ENCODE measurements at regions not wholly inside any gene's neighbourhood (a gene's known extent, or its start where the extent isn't known, plus 50 kb on each side); places are given as distances from the start of the nearest gene placed in this dataset.

GRCh38 chr20:51144476-51144875, 121.6 kb upstream of the KCNG1 start:
- no peaks in the 10 kb centered on the region for H3K4me1 ChIP-seq
- peaks cover 0 to 10% (median 0%) of the 10 kb centered on the region in 3 donors for H3K9me3 ChIP-seq
- no peak overlapping the region for H3K27ac ChIP-seq
- intact Hi-C loops (cut with DNase I; ENCODE audit: low total_unique reads), result no loop called here
- no peak overlapping the region for H3K4me3 ChIP-seq
- no peak for TF ChIP-seq CTCF (IDR thresholded peaks at IDR 0.05)
- no peaks in the 10 kb centered on the region for H3K36me3 ChIP-seq
- peaks cover 0 to 5% of the 10 kb centered on the region in 2 donors for H3K27me3 ChIP-seq
- DNase-seq, result no peak

- peaks cover 0 to 7% of the 10 kb centered on the region in 2 donors for H3K27me3 ChIP-seq
- no peaks in the 10 kb centered on the region for H3K36me3 ChIP-seq
- H3K4me3 ChIP-seq, result no peak overlapping the region
- no peaks in the 10 kb centered on the region for H3K4me1 ChIP-seq
- no peak for DNase-seq
- intact Hi-C loops (cut with DNase I; ENCODE audit: low total_unique reads), result no loop called here
- no peak overlapping the region for H3K27ac ChIP-seq
- TF ChIP-seq CTCF (IDR thresholded peaks at IDR 0.05), result no peak
- H3K9me3 ChIP-seq, result peaks cover 0 to 10% (median 0%) of the 10 kb centered on the region in 3 donors
These were observed 120.7 kb upstream of the KCNG1 start for GRCh38 chr20:51143652-51144051.

- no peak for DNase-seq
- intact Hi-C loops (cut with DNase I; ENCODE audit: low total_unique reads), result no loop called here
- no peak overlapping the region for H3K27ac ChIP-seq
- peaks cover 0 to 10% (median 0%) of the 10 kb centered on the region in 3 donors for H3K9me3 ChIP-seq
- TF ChIP-seq CTCF (IDR thresholded peaks at IDR 0.05), result no peak
- peaks cover 0 to 7% of the 10 kb centered on the region in 2 donors for H3K27me3 ChIP-seq
- no peaks in the 10 kb centered on the region for H3K4me1 ChIP-seq
- no peaks in the 10 kb centered on the region for H3K36me3 ChIP-seq
- no peak overlapping the region for H3K4me3 ChIP-seq
These were observed 119.5 kb upstream of the KCNG1 start for GRCh38 chr20:51142448-51142847.

GRCh38 chr20:51140671-51141070, 117.8 kb upstream of the KCNG1 start:
- Histone ChIP-seq H3K27me3 (peaks cover 0 to 7% of the 10 kb centered on the region in 2 donors), H3K9me3 (peaks cover 0 to 3% (median 0%) of the 10 kb centered on the region in 3 donors), H3K4me1 (no peaks in the 10 kb centered on the region), H3K4me3 (no peak overlapping the region), H3K36me3 (no peaks in the 10 kb centered on the region), H3K27ac (no peak overlapping the region)
- no peak for TF ChIP-seq CTCF (IDR thresholded peaks at IDR 0.05)
- no peak for DNase-seq
- intact Hi-C loops (cut with DNase I; ENCODE audit: low total_unique reads), result no loop called here

- TF ChIP-seq CTCF (IDR thresholded peaks at IDR 0.05), result no peak
- peaks cover 0 to 5% of the 10 kb centered on the region in 2 donors for H3K27me3 ChIP-seq
- DNase-seq, result no peak
- H3K9me3 ChIP-seq, result no peaks in the 10 kb centered on the region
- no peaks in the 10 kb centered on the region for H3K36me3 ChIP-seq
- no peak overlapping the region for H3K4me3 ChIP-seq
- intact Hi-C loops (cut with DNase I; ENCODE audit: low total_unique reads), result no loop called here
- no peaks in the 10 kb centered on the region for H3K4me1 ChIP-seq
- no peak overlapping the region for H3K27ac ChIP-seq
These were observed 117.0 kb upstream of the KCNG1 start for GRCh38 chr20:51139891-51140290.

- Histone ChIP-seq H3K27me3 (peaks cover 0 to 2% of the 10 kb centered on the region in 2 donors), H3K27ac (no peak overlapping the region), H3K36me3 (no peaks in the 10 kb centered on the region), H3K4me3 (no peak overlapping the region), H3K9me3 (no peaks in the 10 kb centered on the region), H3K4me1 (no peaks in the 10 kb centered on the region)
- DNase-seq, result no peak
- intact Hi-C loops (cut with DNase I; ENCODE audit: low total_unique reads), result no loop called here
- TF ChIP-seq CTCF (IDR thresholded peaks at IDR 0.05), result no peak
These were observed 115.7 kb upstream of the KCNG1 start for GRCh38 chr20:51138576-51138975.
